Fibroblast of gingiva (primary cell): ENCODE measurements at regions not wholly inside any gene's neighbourhood (a gene's known extent, or its start where the extent isn't known, plus 50 kb on each side); places are given as distances from the start of the nearest gene placed in this dataset.

Experiments
- DNase-seq: peaks from one replicate; pipeline ENCODE4 v3.0.0-alpha.2; 2011; ENCODE audit warnings: low read depth

- DNase-seq = no peak
These were observed 411.9 kb upstream of the KLF6 start for GRCh38 chr10:4196771-4197390.

- DNase-seq = no peak
These were observed 411.2 kb upstream of the KLF6 start for GRCh38 chr10:4196183-4196582.

GRCh38 chr10:4195213-4195612, 410.2 kb upstream of the KLF6 start:
- DNase-seq = no peak

DNA sequence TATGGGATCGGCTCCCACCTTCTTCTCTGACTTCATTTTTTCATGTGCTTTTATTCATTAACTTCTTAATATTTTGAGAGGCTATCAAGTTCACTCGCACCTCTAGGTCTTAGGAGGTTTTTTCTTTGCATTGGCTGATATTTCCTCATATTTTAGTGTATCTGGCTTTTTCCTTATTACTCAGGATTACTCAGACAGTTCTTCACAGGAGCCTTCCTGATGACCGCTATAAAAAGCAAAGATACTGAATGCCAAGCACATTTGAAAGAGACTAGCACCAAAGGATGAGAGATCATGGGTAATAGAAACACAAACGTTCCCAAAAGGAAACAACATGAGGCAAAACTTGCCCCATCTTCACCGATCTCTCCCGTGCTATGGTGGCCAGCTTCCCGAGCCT, 409.2 kb upstream of the KLF6 start:
- no peak for DNase-seq

GRCh38 chr10:4191894-4192293, 406.9 kb upstream of the KLF6 start:
- DNase-seq = no peak

DNA sequence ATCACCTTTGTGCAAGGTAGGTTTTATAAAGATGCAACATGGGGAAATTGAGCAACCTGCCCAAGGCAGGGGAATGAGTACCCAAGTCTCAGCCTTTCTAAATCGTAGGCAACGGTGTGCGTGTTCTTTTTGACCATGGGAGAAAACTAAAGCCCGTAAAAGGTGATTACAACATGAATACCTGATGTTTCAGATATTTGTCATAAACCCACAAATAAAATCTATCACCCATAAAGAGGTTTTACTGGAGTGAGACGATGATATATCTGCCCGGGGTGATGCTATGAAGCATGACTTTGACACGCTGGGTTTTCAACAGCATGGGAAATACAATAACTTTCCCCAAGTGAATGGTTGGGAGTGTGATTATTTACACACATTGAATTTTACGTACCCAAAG, 406.3 kb upstream of the KLF6 start:
- DNase-seq = no peak

DNA sequence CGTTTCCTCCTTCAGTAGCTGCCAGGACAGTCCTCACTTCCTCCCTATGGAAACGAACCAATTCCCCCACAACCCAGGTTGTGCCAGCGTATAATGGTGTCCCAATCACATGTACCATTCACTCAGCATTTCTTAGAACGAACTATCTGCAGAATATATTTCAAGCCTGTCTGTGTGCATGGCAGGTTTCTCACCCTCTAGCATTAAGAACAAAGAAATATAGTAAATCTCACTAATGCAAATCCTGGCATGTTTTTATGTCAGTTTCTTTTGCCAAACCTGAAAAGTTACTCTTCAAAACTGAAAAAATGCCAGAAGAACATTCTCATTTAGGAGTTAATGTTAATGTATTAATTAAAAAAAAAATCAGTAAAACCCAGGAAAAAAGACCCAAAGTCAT, 405.9 kb upstream of the KLF6 start:
- no peak for DNase-seq

GRCh38 chr10:4189281-4189680, 404.3 kb upstream of the KLF6 start:
- no peak for DNase-seq

DNA sequence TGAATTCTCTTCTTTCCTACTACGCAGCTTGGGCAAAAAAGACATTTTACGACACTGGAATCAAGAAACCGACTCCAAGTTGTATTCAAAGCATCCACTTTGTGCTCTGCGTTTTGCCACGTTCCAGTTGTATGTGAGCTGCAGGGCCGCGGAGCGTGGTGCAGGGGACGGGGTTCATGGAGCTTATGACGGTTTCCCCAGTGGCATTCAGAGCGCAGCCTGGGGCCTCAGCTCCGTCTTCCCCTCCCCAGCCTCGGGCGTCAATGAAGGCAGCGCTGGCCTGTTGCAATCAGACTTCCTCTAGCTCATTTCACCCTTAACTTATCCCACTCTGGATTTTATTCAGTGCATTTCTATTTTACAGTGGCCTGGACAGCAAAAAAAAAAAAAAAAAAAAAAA, 403.4 kb upstream of the KLF6 start:
- no peak for DNase-seq

- DNase-seq = no peak
These were observed 402.0 kb upstream of the KLF6 start for GRCh38 chr10:4186849-4187540.

DNA sequence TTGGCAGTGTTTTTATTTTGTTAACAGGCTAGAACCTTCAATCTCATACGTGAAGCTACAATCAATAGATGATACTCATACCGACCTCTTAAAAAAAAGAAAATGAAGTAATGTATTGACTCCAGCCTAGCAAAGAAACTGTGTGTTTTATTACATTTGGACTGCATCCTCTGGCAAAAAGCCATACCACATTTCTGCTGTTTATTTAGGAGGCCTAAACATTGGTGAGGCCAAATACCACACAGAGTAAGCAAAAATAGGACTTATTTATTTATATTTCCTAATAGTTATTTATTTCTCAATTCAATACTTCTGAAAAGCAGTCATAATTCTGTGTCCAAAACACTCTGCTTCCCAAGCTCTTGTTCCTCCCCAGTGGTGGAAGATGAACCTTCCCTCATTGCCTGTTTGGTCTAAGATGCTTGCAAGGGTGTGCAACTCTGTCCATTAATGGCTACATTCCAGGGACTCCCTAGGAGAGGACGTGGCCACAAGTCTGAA, 398.8 kb upstream of the KLF6 start:
- DNase-seq = peak; percentile 100

DNA sequence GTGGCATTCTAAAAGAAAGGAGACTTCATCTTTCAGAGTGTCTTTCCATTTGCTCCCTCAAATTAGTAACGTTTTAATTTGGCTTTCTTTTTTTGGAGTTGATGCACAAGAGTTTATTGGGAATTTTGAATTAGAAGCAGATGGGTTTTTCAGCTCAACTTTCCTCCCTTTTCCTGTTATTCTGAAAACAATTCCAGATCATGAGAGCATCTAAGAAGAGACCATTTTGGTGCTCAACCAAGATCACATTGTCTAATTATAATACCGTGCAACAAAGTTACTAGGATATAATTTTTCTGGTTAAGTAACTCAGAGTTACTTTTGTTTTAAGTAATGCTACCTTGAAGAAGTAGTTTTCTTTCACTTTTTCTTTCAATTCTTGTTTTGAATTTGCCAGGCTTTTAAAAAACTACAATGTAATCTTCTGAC, 396.6 kb upstream of the KLF6 start:
- DNase-seq = peak; percentile 54

- no peak for DNase-seq
These were observed 396.1 kb upstream of the KLF6 start for GRCh38 chr10:4181081-4181480.

GRCh38 chr10:4177791-4178190, 392.8 kb upstream of the KLF6 start:
- no peak for DNase-seq

- DNase-seq = no peak
These were observed 391.7 kb upstream of the KLF6 start for GRCh38 chr10:4176500-4177281.

DNA sequence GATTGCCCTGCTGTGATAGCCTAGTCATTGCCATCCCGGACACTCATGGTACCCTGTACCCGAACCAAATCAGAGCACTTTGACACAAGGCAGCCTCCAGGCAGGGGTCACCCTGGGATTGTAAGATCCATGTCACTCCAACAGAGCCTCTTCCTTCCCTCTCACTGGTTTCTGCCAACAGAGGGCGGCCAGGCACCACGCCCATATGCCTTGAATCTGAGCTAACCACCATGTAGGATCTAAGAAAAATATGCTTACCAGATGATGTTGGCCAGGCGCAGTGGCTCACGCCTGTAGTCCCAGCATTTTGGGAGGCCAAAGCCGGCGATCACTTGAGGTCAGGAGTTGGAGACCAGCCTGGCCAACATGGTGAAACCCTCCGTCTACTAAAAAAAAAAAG, 389.2 kb upstream of the KLF6 start:
- DNase-seq = no peak

- no peak for DNase-seq
These were observed 385.8 kb upstream of the KLF6 start for GRCh38 chr10:4170633-4171314.

DNA sequence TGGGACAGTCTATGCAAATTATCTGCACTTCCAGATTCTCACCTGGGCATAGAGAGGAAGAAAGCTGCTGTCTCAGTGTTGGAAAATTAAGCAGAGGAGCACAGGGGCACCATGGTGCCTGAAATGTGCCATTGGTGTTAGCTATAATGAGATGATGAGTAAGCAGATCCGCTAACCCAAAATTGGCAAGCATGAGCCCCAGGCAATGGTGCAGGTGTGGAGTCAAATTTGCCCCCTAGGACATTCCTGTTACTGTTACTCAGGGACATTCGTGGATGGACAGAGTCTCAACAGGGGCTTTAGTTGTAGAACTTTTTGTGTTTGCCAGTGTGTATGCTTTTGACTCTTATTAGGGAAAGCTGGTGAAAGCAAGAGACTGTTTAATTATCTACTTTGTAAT, 385.2 kb upstream of the KLF6 start:
- no peak for DNase-seq

GRCh38 chr10:4169448-4169847, 384.4 kb upstream of the KLF6 start:
- DNase-seq = no peak

DNA sequence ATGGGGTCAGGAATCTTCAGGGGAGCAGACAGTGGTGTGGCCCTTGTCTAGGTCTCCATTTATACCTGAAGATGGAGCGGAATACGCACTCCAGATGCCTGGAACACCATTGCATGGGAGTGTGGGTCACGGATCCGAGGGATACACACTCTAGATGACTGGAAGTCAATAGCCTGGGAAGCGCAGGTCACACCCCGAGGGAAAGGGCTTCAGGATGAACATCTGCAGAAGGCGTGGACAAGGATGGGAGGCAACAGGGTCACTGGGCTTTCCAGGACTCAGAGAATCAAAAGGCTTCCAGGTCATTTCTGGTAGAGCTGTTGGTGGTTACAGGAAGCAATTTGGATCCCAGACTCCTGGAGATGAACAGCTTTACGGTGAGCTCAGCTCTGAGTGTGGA, 382.2 kb upstream of the KLF6 start:
- no peak for DNase-seq

DNA sequence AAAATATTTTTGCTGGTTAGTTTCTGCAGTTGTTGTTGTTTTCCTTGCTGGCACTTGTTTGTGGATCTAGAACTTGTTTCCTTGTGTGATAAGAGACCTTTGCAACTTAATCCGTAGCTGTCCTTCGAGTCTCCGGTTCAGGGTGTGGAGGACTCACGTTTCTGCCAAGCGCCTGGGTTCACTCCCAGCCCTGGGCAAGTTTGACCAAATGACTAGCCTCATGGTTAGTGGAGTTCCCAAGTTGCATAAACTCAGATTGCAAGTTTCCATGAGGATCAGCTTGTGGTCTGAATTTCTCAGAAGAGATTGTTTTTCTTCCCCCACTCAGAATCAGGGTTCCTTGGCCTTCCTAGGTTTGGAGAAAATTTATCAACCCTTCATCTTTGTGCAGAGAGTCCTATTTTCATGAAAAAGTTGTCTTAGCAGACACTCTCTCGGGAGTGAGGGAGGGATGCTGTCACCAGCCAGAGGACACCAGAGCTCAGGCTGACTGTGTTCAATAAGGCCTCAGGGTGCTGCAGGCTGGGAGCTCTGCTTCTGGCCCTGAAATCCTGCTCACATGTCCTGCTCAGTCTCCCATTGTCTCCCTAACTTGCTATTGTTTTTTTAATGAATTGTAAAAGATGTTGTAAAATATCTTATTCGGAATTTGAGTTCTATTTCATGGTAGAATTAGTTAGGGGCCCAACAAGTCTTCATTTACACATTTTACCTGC, 377.7 kb upstream of the KLF6 start:
- no peak for DNase-seq

DNA sequence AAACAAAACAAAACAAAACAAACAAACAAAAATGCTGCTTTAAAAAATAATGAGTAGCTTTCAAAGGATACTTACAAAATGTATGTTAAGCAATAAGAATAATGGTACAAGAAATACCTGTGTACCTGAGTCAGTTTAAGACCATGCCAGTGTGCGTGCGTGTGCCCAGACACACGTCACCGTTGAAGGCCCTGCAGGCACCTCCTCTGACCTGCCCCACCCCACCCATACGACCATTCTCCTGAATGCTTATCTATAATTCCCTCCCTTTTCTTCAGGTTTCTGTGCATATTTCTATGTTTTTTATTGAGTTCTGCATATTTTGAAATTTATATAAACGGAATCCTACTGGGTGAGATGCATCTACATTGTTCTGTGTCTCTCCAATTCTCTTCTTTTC, 374.2 kb upstream of the KLF6 start:
- no peak for DNase-seq
